Body of pancreas (tissue), 4 donors: ENCODE measurements at regions not wholly inside any gene's neighbourhood (a gene's known extent, or its start where the extent isn't known, plus 50 kb on each side); places are given as distances from the start of the nearest gene placed in this dataset.

Experiments
- CTCF ChIP-seq, 7 experiments: fragments of 450-650 bp in 4 of 7; fragments of 200-600 bp in 3 of 7; sonication (generic) in 3 of 7; IDR thresholded peaks; one replicate each; pipeline ENCODE4 v1.5.1; 2016 to 2019; ENCODE audit warnings: antibody characterized with exemption in 7 of 7
- POLR2A ChIP-seq, 3 donors: fragments of 450-650 bp; IDR thresholded peaks; one replicate each; pipeline ENCODE4 v1.6.1; 2016; ENCODE audit warnings: antibody characterized with exemption in 3 of 3, mild to moderate bottlenecking in 2 of 3

DNA sequence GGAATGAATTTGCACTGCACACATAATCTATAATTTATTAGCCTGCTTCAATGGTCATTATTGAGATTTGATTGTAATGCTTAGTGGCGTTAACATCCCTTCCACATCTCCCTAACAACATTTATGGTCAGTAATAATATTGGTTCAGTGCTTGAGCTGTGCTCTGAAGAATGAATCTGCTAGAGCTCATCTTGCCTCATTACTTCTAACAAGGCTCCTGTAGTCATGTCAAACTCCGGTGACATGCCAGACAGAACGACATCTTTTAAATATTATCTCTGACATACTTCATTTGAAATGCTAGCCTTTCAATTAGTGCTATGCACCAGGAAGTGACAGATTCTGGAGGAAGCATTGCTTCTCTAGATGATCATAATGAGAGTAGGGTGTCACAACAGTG is 240.3 kb upstream of the BTBD3 start:
- TF ChIP-seq CTCF (IDR thresholded peaks at IDR 0.05) (no peak), POLR2A (IDR thresholded peaks at IDR 0.05) (no peak)
